DND-41 (cell line): ENCODE measurements at regions not wholly inside any gene's neighbourhood (a gene's known extent, or its start where the extent isn't known, plus 50 kb on each side); places are given as distances from the start of the nearest gene placed in this dataset.

Source experiments
- ATAC-seq: fragments of 200-7000 bp; cut with Tn5 transposase; 3 replicates; pipeline ENCODE4 v1.9.1; 2021; ENCODE audit warnings: low read depth; ENCODE audit not compliant: insufficient read depth
- DNase-seq: peaks from one replicate; pipeline ENCODE4 v3.0.0-alpha.2; 2020
- H2AFZ ChIP-seq: 2 replicates; pipeline ENCODE4 v1.6.0; 2012; ENCODE audit warnings: low read depth, low read length
- H3K27ac ChIP-seq: 2 replicates; pipeline ENCODE4 v1.5.1; 2012; ENCODE audit warnings: low read length, inconsistent platforms
- H3K27me3 ChIP-seq: fragments of 200-600 bp; sonication (generic); 2 replicates; pipeline ENCODE4 v1.6.0; 2012; ENCODE audit warnings: low read length, mild to moderate bottlenecking, inconsistent platforms; ENCODE audit not compliant: insufficient read depth, poor library complexity
- H3K36me3 ChIP-seq: 2 replicates; pipeline ENCODE4 v1.5.1; 2012; ENCODE audit warnings: low read length, inconsistent platforms; ENCODE audit not compliant: insufficient read depth
- H3K4me1 ChIP-seq: 2 replicates; pipeline ENCODE4 v1.5.1; 2012; ENCODE audit warnings: mild to moderate bottlenecking, low read length; ENCODE audit not compliant: insufficient read depth
- H3K4me2 ChIP-seq: 2 replicates; pipeline ENCODE4 v1.6.0; 2012; ENCODE audit warnings: mild to moderate bottlenecking, moderate library complexity, low read length, inconsistent platforms; ENCODE audit not compliant: insufficient read depth
- H3K4me3 ChIP-seq, 2 experiments: fragments of 200-600 bp in 1 of 2; shearing (Covaris generic) in 1 of 2; 2 replicates each; pipeline ENCODE4 v1.5.1; 2012 to 2016; ENCODE audit warnings: inconsistent platforms in 2 of 2, low read length in 2 of 2, mild to moderate bottlenecking in 2 of 2, low read depth in 1 of 2, moderate library complexity in 1 of 2
- H3K79me2 ChIP-seq: 2 replicates; pipeline ENCODE4 v1.6.0; 2012; ENCODE audit warnings: low read length, inconsistent platforms; ENCODE audit not compliant: insufficient read depth
- H3K9ac ChIP-seq: 2 replicates; pipeline ENCODE4 v1.6.0; 2012; ENCODE audit warnings: low read depth, mild to moderate bottlenecking, inconsistent platforms, low read length, moderate library complexity
- H3K9me3 ChIP-seq: 2 replicates; pipeline ENCODE4 v1.5.1; 2012; ENCODE audit warnings: low read length, moderate library complexity, mild to moderate bottlenecking, inconsistent platforms; ENCODE audit not compliant: insufficient read depth, severe bottlenecking
- H4K20me1 ChIP-seq: 2 replicates; pipeline ENCODE4 v1.6.0; 2012; ENCODE audit warnings: low read length; ENCODE audit not compliant: insufficient read depth
- CTCF ChIP-seq: IDR thresholded peaks from 2 replicates; pipeline ENCODE4 v1.5.1; 2012; ENCODE audit warnings: borderline replicate concordance, low read length, moderate library complexity, mild to moderate bottlenecking; ENCODE audit not compliant: poor library complexity, severe bottlenecking; ENCODE audit errors: extremely low read depth
- EZH2 ChIP-seq: IDR thresholded peaks from 3 replicates; pipeline ENCODE4 v1.6.1; 2012; ENCODE audit warnings: borderline replicate concordance, low read depth, mild to moderate bottlenecking, moderate library complexity, low read length, inconsistent platforms; ENCODE audit not compliant: severe bottlenecking

GRCh38 chr2:194824450-194824849, 832.6 kb upstream of the SLC39A10 start:
- Histone ChIP-seq H3K9ac (no peak overlapping the region), H3K4me1 (no peaks in the 10 kb centered on the region), H2AFZ (no peak overlapping the region), H3K27me3 (no peaks in the 10 kb centered on the region), H3K79me2 (no peaks in the 10 kb centered on the region), H3K4me3 (no peak overlapping the region), H4K20me1 (no peaks in the 10 kb centered on the region), H3K27ac (no peak overlapping the region), H3K36me3 (no peaks in the 10 kb centered on the region), H3K9me3 (no peaks in the 10 kb centered on the region), H3K4me2 (no peak overlapping the region)
- no peak for TF ChIP-seq EZH2
- TF ChIP-seq CTCF, result no peak
- ATAC-seq, result no peak
- DNase-seq, result no peak

- no peak for TF ChIP-seq EZH2
- TF ChIP-seq CTCF, result no peak
- H3K4me1 ChIP-seq, result no peaks in the 10 kb centered on the region
- H2AFZ ChIP-seq, result no peak overlapping the region
- no peaks in the 10 kb centered on the region for H3K79me2 ChIP-seq
- H3K4me3 ChIP-seq, result no peak overlapping the region
- ATAC-seq (no peak), DNase-seq (no peak)
- H3K9me3 ChIP-seq, result no peaks in the 10 kb centered on the region
- no peaks in the 10 kb centered on the region for H3K36me3 ChIP-seq
- no peak overlapping the region for H3K9ac ChIP-seq
- H3K4me2 ChIP-seq, result no peak overlapping the region
- no peak overlapping the region for H3K27ac ChIP-seq
- H4K20me1 ChIP-seq, result no peaks in the 10 kb centered on the region
- no peaks in the 10 kb centered on the region for H3K27me3 ChIP-seq
Measured at GRCh38 chr2:194822657-194823056, 834.4 kb upstream of the SLC39A10 start.

- TF ChIP-seq EZH2 (no peak), CTCF (no peak)
- H2AFZ ChIP-seq, result peak overlapping the region; percentile 23; the same call in 1 of the 2 replicates
- H3K4me2 ChIP-seq, result no peak overlapping the region
- no peaks in the 10 kb centered on the region for H3K9me3 ChIP-seq
- H4K20me1 ChIP-seq, result no peaks in the 10 kb centered on the region
- H3K4me1 ChIP-seq, result no peaks in the 10 kb centered on the region
- H3K27me3 ChIP-seq, result no peaks in the 10 kb centered on the region
- ATAC-seq (no peak), DNase-seq (no peak)
- no peak overlapping the region for H3K27ac ChIP-seq
- no peak overlapping the region for H3K9ac ChIP-seq
- no peak overlapping the region for H3K4me3 ChIP-seq
- no peaks in the 10 kb centered on the region for H3K36me3 ChIP-seq
- H3K79me2 ChIP-seq, result no peaks in the 10 kb centered on the region
Measured at GRCh38 chr2:194822097-194822496, 834.9 kb upstream of the SLC39A10 start.

GRCh38 chr2:194819367-194819766, 837.7 kb upstream of the SLC39A10 start:
- Histone ChIP-seq H4K20me1 (no peaks in the 10 kb centered on the region), H3K4me3 (no peak overlapping the region), H3K9ac (no peak overlapping the region), H3K4me2 (no peak overlapping the region), H3K27ac (no peak overlapping the region), H3K79me2 (no peaks in the 10 kb centered on the region), H3K36me3 (no peaks in the 10 kb centered on the region), H3K27me3 (no peaks in the 10 kb centered on the region), H3K4me1 (no peaks in the 10 kb centered on the region), H2AFZ (no peak overlapping the region), H3K9me3 (no peaks in the 10 kb centered on the region)
- no peak for TF ChIP-seq EZH2
- peak; percentile 36 for TF ChIP-seq CTCF
- ATAC-seq (no peak), DNase-seq (no peak)
